ENCODE measurements at regions not wholly inside any gene's neighbourhood (a gene's known extent, or its start where the extent isn't known, plus 50 kb on each side); places are given as distances from the start of the nearest gene placed in this dataset.

DNA sequence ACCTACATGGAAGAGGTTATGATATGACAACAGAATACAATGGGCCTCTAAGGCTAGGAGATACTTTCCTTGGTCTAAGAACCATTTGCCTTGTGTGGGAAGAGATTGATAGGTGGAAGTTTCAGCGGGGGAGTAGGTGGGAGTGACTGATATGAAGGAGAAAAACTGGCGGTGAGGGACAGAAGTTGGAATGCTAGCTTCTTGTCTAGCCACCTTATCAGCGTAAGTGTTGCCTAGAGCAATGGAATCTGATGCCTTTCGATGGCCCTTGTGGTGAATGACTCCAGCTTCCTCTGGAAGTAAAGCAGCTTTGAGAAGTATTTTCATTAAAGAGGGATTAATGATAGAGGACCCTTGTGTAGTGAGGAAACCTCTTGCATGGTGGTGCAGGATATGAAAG, 121.3 kb upstream of the GULP1 start:
- WGBS (ENCODE audit: insufficient coverage), result 94% methylated on average over 4 of the region's 4 CpGs
- Histone ChIP-seq H3K27ac (ENCODE audit: low read depth, low read length) (no peak overlapping the region), H3K9me3 (ENCODE audit: control insufficient read depth, insufficient read depth, low read length) (no peaks in the 10 kb centered on the region), H3K4me1 (ENCODE audit: control insufficient read depth, insufficient read depth, low read length) (no peaks in the 10 kb centered on the region), H3K36me3 (ENCODE audit: control insufficient read depth, insufficient read depth, low read length) (no peaks in the 10 kb centered on the region), H3K27me3 (ENCODE audit: control insufficient read depth, insufficient read depth, low read length) (no peaks in the 10 kb centered on the region), H3K4me3 (ENCODE audit: low read depth, low read length) (no peak overlapping the region)
- no peak for DNase-seq (ENCODE audit: low read depth in 4 of 6, low spot score in 6 of 6)

DNA sequence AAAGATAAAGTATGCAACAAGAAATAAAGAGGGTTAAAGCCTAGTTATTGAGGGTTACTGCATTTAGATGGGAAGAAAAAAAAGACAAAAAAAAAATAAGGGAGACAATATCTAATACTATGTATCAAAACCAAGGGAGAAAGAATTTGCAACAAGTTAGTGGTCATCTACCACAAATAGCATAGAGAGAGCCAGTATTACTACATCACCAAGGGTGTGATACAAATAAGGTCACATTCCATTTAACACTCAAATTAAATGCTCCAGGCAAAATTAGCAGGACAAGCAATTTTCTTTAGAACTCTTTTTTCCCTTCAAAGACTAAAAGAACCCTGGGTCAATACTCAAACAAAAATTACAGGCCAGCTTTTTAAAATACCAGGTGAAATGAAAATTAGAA, 115.1 kb upstream of the GULP1 start:
- Histone ChIP-seq H3K36me3 (ENCODE audit: control insufficient read depth, insufficient read depth, low read length) (no peaks in the 10 kb centered on the region), H3K9me3 (ENCODE audit: control insufficient read depth, insufficient read depth, low read length) (no peaks in the 10 kb centered on the region)
- no peak for DNase-seq (ENCODE audit: low read depth in 4 of 6, low spot score in 6 of 6)

DNA sequence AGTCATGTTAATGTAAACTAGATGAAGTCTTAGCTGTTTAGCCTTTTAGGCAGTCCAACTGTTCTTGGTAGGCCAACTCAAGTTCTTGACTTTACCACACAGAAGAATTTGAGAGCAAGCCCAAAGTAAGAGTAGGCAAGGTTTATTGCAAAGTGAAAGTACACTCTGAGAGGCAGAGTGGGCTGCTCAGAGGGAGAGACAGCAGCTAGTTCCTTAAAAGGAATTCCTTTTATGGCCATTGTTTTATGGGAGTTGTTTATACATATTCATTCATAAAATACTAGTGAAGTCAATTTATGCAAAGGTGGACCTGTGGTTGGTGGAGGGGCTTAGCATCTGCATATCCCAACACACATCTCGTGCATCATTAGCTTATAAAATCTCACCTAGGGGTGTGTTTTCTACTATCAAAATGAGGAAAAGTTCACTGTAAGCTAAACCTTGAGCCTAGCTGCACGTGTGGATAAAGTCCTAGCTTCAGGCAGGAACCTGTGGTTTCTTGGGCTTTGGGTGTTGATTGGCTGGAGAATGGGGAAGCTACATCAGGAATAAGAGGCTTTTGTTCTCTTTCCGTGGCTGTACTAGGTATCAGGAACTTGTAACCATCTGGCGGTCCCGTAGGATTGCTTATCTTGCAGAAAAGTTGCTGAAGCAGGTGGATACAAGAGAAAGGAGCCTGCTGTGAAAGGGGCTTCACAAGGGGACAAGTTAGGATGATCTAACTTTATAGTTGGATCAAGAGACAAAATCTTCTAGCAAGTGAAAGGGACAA, 110.4 kb upstream of the GULP1 start:
- no peak for DNase-seq (ENCODE audit: low read depth in 4 of 6, low spot score in 6 of 6)
- H3K27ac ChIP-seq (ENCODE audit: low read depth, low read length), result no peak overlapping the region
- no peaks in the 10 kb centered on the region for H3K9me3 ChIP-seq (ENCODE audit: control insufficient read depth, insufficient read depth, low read length)
- H3K27me3 ChIP-seq (ENCODE audit: control insufficient read depth, insufficient read depth, low read length), result no peaks in the 10 kb centered on the region
- WGBS (ENCODE audit: insufficient coverage), result 45% methylated on average over 4 of the region's 5 CpGs
- H3K4me1 ChIP-seq (ENCODE audit: control insufficient read depth, insufficient read depth, low read length), result no peaks in the 10 kb centered on the region
- no peak overlapping the region for H3K4me3 ChIP-seq (ENCODE audit: low read depth, low read length)
- no peaks in the 10 kb centered on the region for H3K36me3 ChIP-seq (ENCODE audit: control insufficient read depth, insufficient read depth, low read length)

More for the DNA sequence above, 115.1 kb upstream of the GULP1 start:
- Histone ChIP-seq H3K27ac (ENCODE audit: low read depth, low read length) (no peak overlapping the region), H3K27me3 (ENCODE audit: control insufficient read depth, insufficient read depth, low read length) (no peaks in the 10 kb centered on the region), H3K4me3 (ENCODE audit: low read depth, low read length) (no peak overlapping the region), H3K4me1 (ENCODE audit: control insufficient read depth, insufficient read depth, low read length) (no peaks in the 10 kb centered on the region)

DNA sequence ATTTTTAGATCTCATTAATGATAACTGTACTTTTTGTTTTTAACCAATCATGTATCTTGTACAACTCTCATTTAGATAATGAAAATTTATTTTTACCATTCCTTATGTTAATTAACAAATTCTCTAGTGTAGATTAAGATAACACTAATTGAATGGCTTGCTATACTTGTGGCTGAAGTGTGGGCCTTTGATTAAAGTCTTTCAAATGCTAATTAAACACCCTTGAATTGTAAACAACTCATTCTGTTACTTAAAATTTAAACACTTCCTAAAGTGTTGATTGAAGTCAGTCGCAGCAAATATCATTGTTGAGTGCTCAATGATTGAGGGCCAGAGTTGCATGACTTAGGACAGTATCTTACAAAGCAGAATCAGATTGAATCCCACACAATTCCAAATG, 109.8 kb upstream of the GULP1 start:
- Histone ChIP-seq H3K27me3 (ENCODE audit: control insufficient read depth, insufficient read depth, low read length) (no peaks in the 10 kb centered on the region), H3K9me3 (ENCODE audit: control insufficient read depth, insufficient read depth, low read length) (no peaks in the 10 kb centered on the region), H3K4me1 (ENCODE audit: control insufficient read depth, insufficient read depth, low read length) (no peaks in the 10 kb centered on the region), H3K27ac (ENCODE audit: low read depth, low read length) (no peak overlapping the region), H3K36me3 (ENCODE audit: control insufficient read depth, insufficient read depth, low read length) (no peaks in the 10 kb centered on the region), H3K4me3 (ENCODE audit: low read depth, low read length) (no peak overlapping the region)
- DNase-seq (ENCODE audit: low read depth in 4 of 6, low spot score in 6 of 6), result no peak
- WGBS (ENCODE audit: insufficient coverage), result no CpG with 5 or more reads among the region's 1 CpG

DNA sequence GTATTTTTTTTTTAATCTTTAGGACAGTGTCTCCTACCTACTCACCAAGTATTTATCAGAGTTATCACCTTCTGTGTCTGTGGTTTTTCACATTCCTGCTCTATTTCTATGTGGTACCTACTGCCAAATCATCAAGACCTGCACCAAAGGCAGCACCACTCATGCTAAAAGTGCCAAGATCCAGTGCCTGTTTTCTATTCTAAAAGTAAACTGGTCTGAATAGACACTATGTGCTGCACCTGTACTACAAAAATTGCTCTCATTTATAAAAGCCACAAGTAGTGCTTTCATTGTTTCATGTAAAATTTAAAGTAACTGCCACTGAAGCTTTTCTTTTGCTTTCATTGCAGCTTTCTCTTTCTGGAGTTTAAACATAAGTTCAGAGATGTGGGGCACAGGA, 103.9 kb upstream of the GULP1 start:
- H3K9me3 ChIP-seq (ENCODE audit: control insufficient read depth, insufficient read depth, low read length), result no peaks in the 10 kb centered on the region
- no peak overlapping the region for H3K4me3 ChIP-seq (ENCODE audit: low read depth, low read length)
- DNase-seq (ENCODE audit: low read depth in 4 of 6, low spot score in 6 of 6), result no peak
- no peaks in the 10 kb centered on the region for H3K36me3 ChIP-seq (ENCODE audit: control insufficient read depth, insufficient read depth, low read length)
- H3K4me1 ChIP-seq (ENCODE audit: control insufficient read depth, insufficient read depth, low read length), result no peaks in the 10 kb centered on the region
- H3K27ac ChIP-seq (ENCODE audit: low read depth, low read length), result no peak overlapping the region
- no peaks in the 10 kb centered on the region for H3K27me3 ChIP-seq (ENCODE audit: control insufficient read depth, insufficient read depth, low read length)

DNA sequence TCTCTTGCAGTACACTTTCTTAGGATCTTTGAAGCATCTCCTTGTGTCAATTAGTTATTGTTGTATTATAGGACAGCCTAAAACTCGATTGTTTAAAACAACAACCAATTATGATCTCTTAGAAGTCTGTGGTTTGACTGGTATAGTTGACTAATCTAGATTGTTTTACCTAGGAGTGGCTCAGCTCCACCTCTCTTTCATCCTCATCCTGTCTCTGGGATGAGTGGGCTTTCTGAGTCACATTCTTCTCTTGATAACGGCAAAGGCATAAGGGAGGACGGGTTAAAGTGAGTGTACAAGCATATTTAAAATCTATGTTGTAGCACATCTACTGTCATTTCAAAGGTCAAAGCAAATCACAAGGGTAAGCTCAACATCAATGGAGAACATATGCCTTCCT, 102.3 kb upstream of the GULP1 start:
- Histone ChIP-seq H3K27me3 (ENCODE audit: control insufficient read depth, insufficient read depth, low read length) (no peaks in the 10 kb centered on the region), H3K4me3 (ENCODE audit: low read depth, low read length) (no peak overlapping the region), H3K27ac (ENCODE audit: low read depth, low read length) (no peak overlapping the region), H3K4me1 (ENCODE audit: control insufficient read depth, insufficient read depth, low read length) (no peaks in the 10 kb centered on the region), H3K9me3 (ENCODE audit: control insufficient read depth, insufficient read depth, low read length) (no peaks in the 10 kb centered on the region), H3K36me3 (ENCODE audit: control insufficient read depth, insufficient read depth, low read length) (no peaks in the 10 kb centered on the region)
- DNase-seq (ENCODE audit: low read depth in 4 of 6, low spot score in 6 of 6), result no peak
- no CpG with 5 or more reads among the region's 3 CpGs for WGBS (ENCODE audit: insufficient coverage)

DNA sequence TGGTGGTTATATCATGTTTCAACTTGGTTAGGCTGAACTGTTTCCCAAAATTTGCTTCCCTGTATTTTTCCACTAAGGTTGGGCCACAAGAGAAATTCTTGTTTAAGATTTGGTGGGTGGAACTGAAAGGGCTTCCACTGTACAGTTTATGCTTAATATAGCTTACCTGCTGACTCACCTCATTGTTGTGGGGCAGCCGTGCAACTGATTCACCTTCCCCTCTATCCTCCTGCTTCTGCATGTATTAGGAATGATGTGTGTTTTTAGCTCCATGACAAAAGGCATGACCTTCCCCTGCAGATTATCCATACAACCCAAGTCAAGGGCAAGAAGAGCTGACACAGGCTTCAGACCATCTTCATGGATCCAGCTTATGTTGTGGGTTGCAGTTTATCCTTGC, 98.4 kb upstream of the GULP1 start:
- Histone ChIP-seq H3K36me3 (ENCODE audit: control insufficient read depth, insufficient read depth, low read length) (no peaks in the 10 kb centered on the region), H3K27me3 (ENCODE audit: control insufficient read depth, insufficient read depth, low read length) (no peaks in the 10 kb centered on the region), H3K4me3 (ENCODE audit: low read depth, low read length) (no peak overlapping the region), H3K9me3 (ENCODE audit: control insufficient read depth, insufficient read depth, low read length) (no peaks in the 10 kb centered on the region), H3K4me1 (ENCODE audit: control insufficient read depth, insufficient read depth, low read length) (no peaks in the 10 kb centered on the region), H3K27ac (ENCODE audit: low read depth, low read length) (no peak overlapping the region)
- DNase-seq (ENCODE audit: low read depth in 4 of 6, low spot score in 6 of 6), result no peak
- no CpG with 5 or more reads among the region's 1 CpG for WGBS (ENCODE audit: insufficient coverage)

DNA sequence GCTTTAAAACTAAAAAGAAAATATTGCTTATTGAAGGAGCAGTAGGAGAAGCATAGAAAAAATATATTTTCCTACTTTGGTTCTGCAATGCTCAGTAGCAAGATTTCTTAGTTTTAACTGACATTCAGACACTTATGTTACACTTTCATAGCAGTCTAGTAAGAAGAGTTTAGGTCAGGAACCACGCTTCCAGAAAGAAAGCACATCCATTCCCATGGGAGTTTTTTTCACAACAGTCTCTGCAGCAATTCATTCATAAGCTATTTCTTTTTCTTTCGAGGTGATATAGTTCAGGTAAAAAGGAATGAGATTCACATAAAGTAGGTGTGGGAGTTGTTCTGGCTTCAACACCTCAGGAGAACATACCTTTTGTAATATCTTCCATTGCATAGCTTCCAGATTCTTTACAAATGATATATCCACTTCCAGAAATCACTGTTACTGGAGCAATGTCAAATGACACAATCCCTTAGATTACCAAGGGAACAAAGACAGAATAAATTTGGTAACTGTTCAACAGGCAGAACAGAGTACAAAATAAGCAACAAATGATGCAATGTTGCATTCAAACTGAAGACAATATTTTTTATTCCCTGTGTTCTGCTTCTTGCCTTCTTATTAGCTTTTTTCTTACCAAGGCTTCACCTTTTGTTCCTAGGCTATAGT, 95.2 kb upstream of the GULP1 start:
- Histone ChIP-seq H3K27ac (ENCODE audit: low read depth, low read length) (no peak overlapping the region), H3K4me1 (ENCODE audit: control insufficient read depth, insufficient read depth, low read length) (no peaks in the 10 kb centered on the region), H3K9me3 (ENCODE audit: control insufficient read depth, insufficient read depth, low read length) (no peaks in the 10 kb centered on the region), H3K27me3 (ENCODE audit: control insufficient read depth, insufficient read depth, low read length) (no peaks in the 10 kb centered on the region), H3K36me3 (ENCODE audit: control insufficient read depth, insufficient read depth, low read length) (no peaks in the 10 kb centered on the region), H3K4me3 (ENCODE audit: low read depth, low read length) (no peak overlapping the region)
- no CpG with 5 or more reads among the region's 2 CpGs for WGBS (ENCODE audit: insufficient coverage)
- DNase-seq (ENCODE audit: low read depth in 4 of 6, low spot score in 6 of 6), result peak in 2 of 6 donors; percentile 4 to 15

DNA sequence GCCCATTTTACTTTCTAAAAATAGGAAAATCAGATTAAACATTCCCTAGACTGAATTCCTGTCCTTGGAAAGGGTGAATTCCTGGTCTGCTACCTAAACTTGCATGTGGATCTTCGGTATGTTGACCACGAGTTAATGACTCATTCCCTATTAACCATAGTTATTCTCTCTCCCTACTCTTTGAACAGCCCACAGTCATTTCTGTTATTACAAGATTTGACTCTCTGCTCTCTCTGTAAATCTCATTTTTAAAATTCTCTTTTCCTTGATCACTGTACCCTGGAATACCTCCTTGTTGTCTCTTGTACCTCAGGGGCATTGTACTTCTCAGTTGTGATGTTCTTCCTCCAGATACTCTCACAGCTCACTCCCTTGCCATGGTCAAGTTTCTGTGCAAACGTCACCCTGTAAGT, 92.0 kb upstream of the GULP1 start:
- 88% methylated on average over 2 of the region's 3 CpGs for WGBS (ENCODE audit: insufficient coverage)
- DNase-seq (ENCODE audit: low read depth in 4 of 6, low spot score in 6 of 6), result no peak

DNA sequence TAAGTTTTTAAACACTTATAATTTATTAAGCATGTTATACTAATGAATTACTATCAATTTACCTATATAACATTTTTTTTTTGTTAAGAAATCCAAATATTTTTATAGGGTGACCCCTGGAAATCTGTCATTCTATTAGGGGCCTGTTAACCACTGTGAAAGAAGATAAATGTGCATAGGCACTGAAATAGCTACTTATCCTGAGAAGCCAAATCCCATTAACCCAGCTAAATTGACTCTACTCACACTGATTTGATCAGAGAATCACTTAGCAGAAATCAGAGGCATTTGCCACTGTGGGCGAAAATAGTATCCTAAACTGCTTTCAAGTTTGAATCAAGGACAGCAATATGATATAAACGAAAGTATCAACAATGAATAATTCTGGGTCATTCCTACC, 90.0 kb upstream of the GULP1 start:
- Histone ChIP-seq H3K27ac (ENCODE audit: low read depth, low read length) (no peak overlapping the region), H3K4me1 (ENCODE audit: control insufficient read depth, insufficient read depth, low read length) (no peaks in the 10 kb centered on the region), H3K27me3 (ENCODE audit: control insufficient read depth, insufficient read depth, low read length) (no peaks in the 10 kb centered on the region), H3K4me3 (ENCODE audit: low read depth, low read length) (no peak overlapping the region), H3K36me3 (ENCODE audit: control insufficient read depth, insufficient read depth, low read length) (no peaks in the 10 kb centered on the region), H3K9me3 (ENCODE audit: control insufficient read depth, insufficient read depth, low read length) (no peaks in the 10 kb centered on the region)
- DNase-seq (ENCODE audit: low read depth in 4 of 6, low spot score in 6 of 6), result peak in 1 of 6 donors; percentile 39
- WGBS (ENCODE audit: insufficient coverage), result no CpG with 5 or more reads among the region's 2 CpGs

More for the DNA sequence above, 92.0 kb upstream of the GULP1 start:
- Histone ChIP-seq H3K36me3 (ENCODE audit: control insufficient read depth, insufficient read depth, low read length) (no peaks in the 10 kb centered on the region), H3K27me3 (ENCODE audit: control insufficient read depth, insufficient read depth, low read length) (no peaks in the 10 kb centered on the region), H3K4me1 (ENCODE audit: control insufficient read depth, insufficient read depth, low read length) (no peaks in the 10 kb centered on the region), H3K4me3 (ENCODE audit: low read depth, low read length) (no peak overlapping the region), H3K9me3 (ENCODE audit: control insufficient read depth, insufficient read depth, low read length) (no peaks in the 10 kb centered on the region), H3K27ac (ENCODE audit: low read depth, low read length) (no peak overlapping the region)

Measured in spinal cord (tissue), 9 donors.